IMR-90 (cell line): ENCODE measurements at regions not wholly inside any gene's neighbourhood (a gene's known extent, or its start where the extent isn't known, plus 50 kb on each side); places are given as distances from the start of the nearest gene placed in this dataset.

Experiments
- ATAC-seq: fragments of 200-7000 bp; cut with Tn5 transposase; 2 replicates; pipeline ENCODE4 v1.9.1; 2020; ENCODE audit warnings: low read depth, mild to moderate bottlenecking, moderate library complexity
- BruUV-seq: library from RNA; stranded (reverse); fragments of 400-500 nt; replicated peaks from 2 replicates; lab custom pipeline; 2021; lab: Mats Ljungman, UMichigan
- CTCF ChIA-PET: fragments of 300-600 bp; formaldehyde crosslinking; extraction: SDS; loops from one replicate; lab custom pipeline; 2021; ENCODE audit warnings: antibody characterized with exemption; lab: Yijun Ruan, JAX
- POLR2A ChIA-PET: fragments of 300-600 bp; sonication (Branson Sonifier 250); formaldehyde crosslinking; loops from one replicate; lab custom pipeline; 2022; ENCODE audit warnings: antibody characterized with exemption; ENCODE audit not compliant: unreplicated experiment; lab: Charles Lee
- DNase-seq: peaks from one replicate; pipeline ENCODE4 v3.0.0; 2013
- H2AFZ ChIP-seq: replicated peaks from 2 replicates; pipeline ENCODE3; 2013; ENCODE audit warnings: low read length, mild to moderate bottlenecking; ENCODE audit not compliant: poor library complexity
- H2AK5ac ChIP-seq: 2 replicates; pipeline ENCODE4 v1.6.1; 2013; ENCODE audit warnings: low read depth, low read length, inconsistent platforms
- H2AK9ac ChIP-seq: replicated peaks from 2 replicates; pipeline ENCODE3; 2013; ENCODE audit warnings: mild to moderate bottlenecking, low read depth, low read length, moderate library complexity; ENCODE audit not compliant: poor library complexity
- H2BK120ac ChIP-seq: 2 replicates; pipeline ENCODE4 v1.6.1; 2013; ENCODE audit warnings: low read depth, low read length, inconsistent platforms
- H2BK15ac ChIP-seq: 3 replicates; pipeline ENCODE4 v1.6.1; 2013; ENCODE audit warnings: low read depth, low read length, inconsistent platforms
- H2BK20ac ChIP-seq: 2 replicates; pipeline ENCODE4 v1.6.1; 2013; ENCODE audit warnings: low read depth, mild to moderate bottlenecking, inconsistent platforms, low read length, moderate library complexity
- H2BK5ac ChIP-seq: 2 replicates; pipeline ENCODE4 v1.6.1; 2013; ENCODE audit warnings: mild to moderate bottlenecking, low read depth, low read length, inconsistent platforms; ENCODE audit not compliant: poor library complexity, severe bottlenecking
- H3K14ac ChIP-seq: replicated peaks from 2 replicates; pipeline ENCODE4 v1.6.1; 2013; ENCODE audit warnings: low read depth, low read length, inconsistent platforms
- H3K18ac ChIP-seq: 2 replicates; pipeline ENCODE4 v1.6.1; 2013; ENCODE audit warnings: low read depth, low read length, control low read depth
- H3K23ac ChIP-seq: 2 replicates; pipeline ENCODE4 v1.6.1; 2013; ENCODE audit warnings: low read depth, low read length, inconsistent platforms
- H3K27ac ChIP-seq: 2 replicates; pipeline ENCODE4 v1.5.1; 2013; ENCODE audit warnings: mild to moderate bottlenecking, control low read depth, low read length; ENCODE audit not compliant: insufficient read depth
- H3K27me3 ChIP-seq: 2 replicates; pipeline ENCODE4 v1.6.1; 2013; ENCODE audit warnings: low read length; ENCODE audit not compliant: control insufficient read depth, insufficient read depth
- H3K36me3 ChIP-seq: 2 replicates; pipeline ENCODE4 v1.6.1; 2013; ENCODE audit warnings: low read length, mixed read lengths; ENCODE audit not compliant: control insufficient read depth, insufficient read depth
- H3K4ac ChIP-seq: 2 replicates; pipeline ENCODE4 v1.6.1; 2013; ENCODE audit warnings: low read depth, low read length, inconsistent platforms
- H3K4me1 ChIP-seq: 2 replicates; pipeline ENCODE4 v1.6.1; 2013; ENCODE audit warnings: low read length, mixed read lengths; ENCODE audit not compliant: control insufficient read depth, insufficient read depth
- H3K4me2 ChIP-seq: 2 replicates; pipeline ENCODE4 v1.6.1; 2013; ENCODE audit warnings: low read depth, mild to moderate bottlenecking, control low read depth, low read length, moderate library complexity
- H3K4me3 ChIP-seq: 2 replicates; pipeline ENCODE4 v1.5.1; 2013; ENCODE audit warnings: low read depth, mild to moderate bottlenecking, control low read depth, low read length, moderate library complexity; ENCODE audit not compliant: insufficient read depth
- H3K56ac ChIP-seq: 2 replicates; pipeline ENCODE4 v1.6.1; 2013; ENCODE audit warnings: low read length, inconsistent platforms; ENCODE audit not compliant: insufficient read depth; ENCODE audit errors: extremely low read depth
- H3K79me1 ChIP-seq, 2 experiments: 2 replicates each; pipeline ENCODE4 v1.6.1; 2013; ENCODE audit warnings: low read length in 2 of 2, inconsistent platforms in 1 of 2, low read depth in 1 of 2
- H3K9ac ChIP-seq: 2 replicates; pipeline ENCODE4 v1.6.1; 2013; ENCODE audit warnings: low read depth, low read length, control low read depth
- H3K9me1 ChIP-seq: 2 replicates; pipeline ENCODE4 v1.6.1; 2013; ENCODE audit warnings: low read length, inconsistent platforms; ENCODE audit not compliant: insufficient read depth
- H3K9me3 ChIP-seq: 2 replicates; pipeline ENCODE4 v1.6.1; 2013; ENCODE audit warnings: low read length; ENCODE audit not compliant: control insufficient read depth, insufficient read depth
- H4K20me1 ChIP-seq: 2 replicates; pipeline ENCODE4 v1.6.1; 2013; ENCODE audit warnings: low read length, inconsistent platforms; ENCODE audit not compliant: insufficient read depth
- H4K5ac ChIP-seq: 2 replicates; pipeline ENCODE4 v1.6.1; 2013; ENCODE audit warnings: mild to moderate bottlenecking, low read depth, low read length, control low read depth
- H4K8ac ChIP-seq, 2 experiments: 2 replicates each; pipeline ENCODE4 v1.6.1; 2013; ENCODE audit warnings: low read depth in 2 of 2, low read length in 2 of 2, control low read depth in 1 of 2, inconsistent platforms in 1 of 2
- H4K91ac ChIP-seq: 2 replicates; pipeline ENCODE4 v1.6.1; 2013; ENCODE audit warnings: low read depth, low read length, inconsistent platforms; ENCODE audit not compliant: insufficient read depth
- BHLHE40 ChIP-seq: fragments of 150-350 bp; IDR thresholded peaks from 2 replicates; pipeline ENCODE4 v1.6.1; 2016; ENCODE audit warnings: mild to moderate bottlenecking, low read depth, low read length
- CEBPB ChIP-seq: IDR thresholded peaks from 2 replicates; pipeline ENCODE4 v1.6.1; 2012; ENCODE audit warnings: low read depth, low read length, improper control_type of control experiment
- CHD1 ChIP-seq: IDR thresholded peaks from 2 replicates; pipeline ENCODE4 v1.6.1; 2012; ENCODE audit warnings: low read depth, low read length, improper control_type of control experiment
- FOS ChIP-seq: fragments of 150-350 bp; IDR thresholded peaks from 2 replicates; pipeline ENCODE4 v1.6.1; 2016; ENCODE audit warnings: low read depth, low read length
- MAFK ChIP-seq: IDR thresholded peaks from 2 replicates; pipeline ENCODE4 v1.6.1; 2012; ENCODE audit warnings: low read depth, low read length, improper control_type of control experiment
- MAZ ChIP-seq: IDR thresholded peaks from 2 replicates; pipeline ENCODE4 v1.6.1; 2012; ENCODE audit warnings: low read depth, mild to moderate bottlenecking, low read length, improper control_type of control experiment, moderate library complexity, borderline replicate concordance
- MXI1 ChIP-seq: IDR thresholded peaks from 2 replicates; pipeline ENCODE4 v1.6.1; 2012; ENCODE audit warnings: low read depth, mild to moderate bottlenecking, low read length, moderate library complexity, borderline replicate concordance
- NFE2L2 ChIP-seq: fragments of 150-350 bp; IDR thresholded peaks from 2 replicates; pipeline ENCODE4 v1.6.1; 2016; ENCODE audit warnings: low read depth, mild to moderate bottlenecking, low read length
- POLR2A ChIP-seq: IDR thresholded peaks from 2 replicates; pipeline ENCODE4 v1.6.1; 2012; ENCODE audit warnings: mild to moderate bottlenecking, low read depth, low read length
- RAD21 ChIP-seq: IDR thresholded peaks from 2 replicates; pipeline ENCODE4 v1.6.1; 2012; ENCODE audit warnings: low read length, improper control_type of control experiment
- RCOR1 ChIP-seq: IDR thresholded peaks from 2 replicates; pipeline ENCODE4 v1.6.1; 2012; ENCODE audit warnings: mild to moderate bottlenecking, low read length, improper control_type of control experiment; ENCODE audit not compliant: insufficient replicate concordance
- RFX5 ChIP-seq: IDR thresholded peaks from 2 replicates; pipeline ENCODE4 v1.8.0; 2012; ENCODE audit warnings: low read depth, mild to moderate bottlenecking, low read length, moderate library complexity
- SMC3 ChIP-seq: fragments of 150-350 bp; IDR thresholded peaks from 2 replicates; pipeline ENCODE4 v1.6.1; 2016; ENCODE audit warnings: low read depth, mild to moderate bottlenecking, antibody characterized with exemption, low read length, moderate library complexity
- WGBS, 2 experiments: methylation state at CpG; one replicate each; pipeline versions ENCODE4 v1.1.5 to v1.1.7; 2013; ENCODE audit warnings: missing lambda C conversion rate in 2 of 2; ENCODE audit not compliant: insufficient read length in 1 of 2; ENCODE audit errors: extremely low coverage in 2 of 2; 5-methylcytosine and 5-hydroxymethylcytosine counted together
- dilution Hi-C: fragments of 300-500 bp; cut with HindIII; formaldehyde crosslinking; loops from one replicate; pipeline ENCODE4 v1.14.3; 2018; ENCODE audit warnings: low sequenced_read_pairs; ENCODE audit not compliant: unreplicated experiment
- in situ Hi-C: fragments of 300-500 bp; cut with MboI; formaldehyde crosslinking; loops from 3 replicates; pipeline ENCODE4 v1.14.3; 2019; ENCODE audit warnings: low sequenced_read_pairs, inconsistent platforms, mixed read lengths
- intact Hi-C: fragments of 100-400 bp; cut with micrococcal nuclease; formaldehyde crosslinking; loops from 2 replicates; pipeline ENCODE4 v1.10.0; 2022
- TF ChIP-seq, protein P1 (sequence below): fragments of 150-350 bp; IDR thresholded peaks from 2 replicates; pipeline ENCODE4 v1.6.1; 2016; ENCODE audit warnings: low read depth, mild to moderate bottlenecking, low read length, moderate library complexity, borderline replicate concordance
- TF ChIP-seq, protein P2 (sequence below): fragments of 150-350 bp; IDR thresholded peaks from 2 replicates; pipeline ENCODE4 v1.6.1; 2017; ENCODE audit warnings: mild to moderate bottlenecking, antibody characterized with exemption, low read length, low read depth
- TF ChIP-seq, protein P3 (sequence below): conservative IDR thresholded peaks from 2 replicates; pipeline ENCODE4 v1.5.1; 2012; ENCODE audit warnings: mild to moderate bottlenecking, low read depth, low read length, improper control_type of control experiment

DNA sequence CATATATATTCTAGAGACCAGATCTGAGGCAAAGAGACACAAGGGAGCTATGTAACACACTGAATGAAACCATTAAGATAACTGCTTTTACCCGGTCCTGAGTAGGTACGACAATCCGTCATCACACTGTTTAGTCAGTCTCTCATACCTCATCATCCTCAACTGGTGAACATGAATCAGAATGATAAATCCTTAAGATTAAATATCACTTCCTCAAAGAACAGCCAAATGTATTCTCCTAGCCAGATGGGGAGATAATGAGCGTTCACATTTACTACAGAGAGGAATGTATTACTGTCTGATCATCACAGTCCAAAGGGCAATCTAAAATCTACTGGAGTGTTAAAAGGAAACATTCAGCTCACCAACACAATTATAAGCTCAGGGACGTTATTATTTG lies 319.4 kb upstream of the STAC start:
- Histone ChIP-seq H2AK9ac (no peak overlapping the region), H3K4me3 (no peak overlapping the region), H3K4me1 (no peaks in the 10 kb centered on the region), H4K8ac (no peak overlapping the region), H3K36me3 (no peaks in the 10 kb centered on the region), H4K91ac (no peak overlapping the region), H3K9ac (no peak overlapping the region), H2BK20ac (no peak overlapping the region), H3K4ac (no peak overlapping the region), H4K5ac (no peak overlapping the region), H3K56ac (no peak overlapping the region), H3K18ac (no peak overlapping the region), H2BK15ac (no peak overlapping the region), H2AK5ac (no peak overlapping the region), H3K14ac (no peak overlapping the region), H3K4me2 (no peak overlapping the region), H3K9me1 (no peaks in the 10 kb centered on the region), H4K20me1 (no peaks in the 10 kb centered on the region), H3K79me1 (no peaks in the 10 kb centered on the region), H2AFZ (no peak overlapping the region), H2BK5ac (no peak overlapping the region), H3K9me3 (peaks cover 2% of the 10 kb centered on the region; the same call in 1 of the 2 replicates), H2BK120ac (no peak overlapping the region), H3K23ac (no peak overlapping the region), H3K27me3 (no peaks in the 10 kb centered on the region), H3K27ac (no peak overlapping the region)
- POLR2A ChIA-PET: no interaction called here
- TF ChIP-seq CHD1 (no peak), RFX5 (no peak), FOS (no peak), MXI1 (no peak), BHLHE40 (no peak), NFE2L2 (no peak), SMC3 (no peak), POLR2A (no peak), MAFK (no peak), RAD21 (no peak), CEBPB (no peak), MAZ (no peak), RCOR1 (no peak)
- TF ChIP-seq, protein P1, sequence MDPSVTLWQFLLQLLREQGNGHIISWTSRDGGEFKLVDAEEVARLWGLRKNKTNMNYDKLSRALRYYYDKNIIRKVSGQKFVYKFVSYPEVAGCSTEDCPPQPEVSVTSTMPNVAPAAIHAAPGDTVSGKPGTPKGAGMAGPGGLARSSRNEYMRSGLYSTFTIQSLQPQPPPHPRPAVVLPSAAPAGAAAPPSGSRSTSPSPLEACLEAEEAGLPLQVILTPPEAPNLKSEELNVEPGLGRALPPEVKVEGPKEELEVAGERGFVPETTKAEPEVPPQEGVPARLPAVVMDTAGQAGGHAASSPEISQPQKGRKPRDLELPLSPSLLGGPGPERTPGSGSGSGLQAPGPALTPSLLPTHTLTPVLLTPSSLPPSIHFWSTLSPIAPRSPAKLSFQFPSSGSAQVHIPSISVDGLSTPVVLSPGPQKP: no peak
- TF ChIP-seq, protein P2, sequence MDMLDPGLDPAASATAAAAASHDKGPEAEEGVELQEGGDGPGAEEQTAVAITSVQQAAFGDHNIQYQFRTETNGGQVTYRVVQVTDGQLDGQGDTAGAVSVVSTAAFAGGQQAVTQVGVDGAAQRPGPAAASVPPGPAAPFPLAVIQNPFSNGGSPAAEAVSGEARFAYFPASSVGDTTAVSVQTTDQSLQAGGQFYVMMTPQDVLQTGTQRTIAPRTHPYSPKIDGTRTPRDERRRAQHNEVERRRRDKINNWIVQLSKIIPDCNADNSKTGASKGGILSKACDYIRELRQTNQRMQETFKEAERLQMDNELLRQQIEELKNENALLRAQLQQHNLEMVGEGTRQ: no peak
- TF ChIP-seq, protein P3, sequence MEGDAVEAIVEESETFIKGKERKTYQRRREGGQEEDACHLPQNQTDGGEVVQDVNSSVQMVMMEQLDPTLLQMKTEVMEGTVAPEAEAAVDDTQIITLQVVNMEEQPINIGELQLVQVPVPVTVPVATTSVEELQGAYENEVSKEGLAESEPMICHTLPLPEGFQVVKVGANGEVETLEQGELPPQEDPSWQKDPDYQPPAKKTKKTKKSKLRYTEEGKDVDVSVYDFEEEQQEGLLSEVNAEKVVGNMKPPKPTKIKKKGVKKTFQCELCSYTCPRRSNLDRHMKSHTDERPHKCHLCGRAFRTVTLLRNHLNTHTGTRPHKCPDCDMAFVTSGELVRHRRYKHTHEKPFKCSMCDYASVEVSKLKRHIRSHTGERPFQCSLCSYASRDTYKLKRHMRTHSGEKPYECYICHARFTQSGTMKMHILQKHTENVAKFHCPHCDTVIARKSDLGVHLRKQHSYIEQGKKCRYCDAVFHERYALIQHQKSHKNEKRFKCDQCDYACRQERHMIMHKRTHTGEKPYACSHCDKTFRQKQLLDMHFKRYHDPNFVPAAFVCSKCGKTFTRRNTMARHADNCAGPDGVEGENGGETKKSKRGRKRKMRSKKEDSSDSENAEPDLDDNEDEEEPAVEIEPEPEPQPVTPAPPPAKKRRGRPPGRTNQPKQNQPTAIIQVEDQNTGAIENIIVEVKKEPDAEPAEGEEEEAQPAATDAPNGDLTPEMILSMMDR: no peak
- dilution Hi-C loops: no loop called here
- no peak for DNase-seq
- intact Hi-C loops: no loop called here
- no TSS peak for BruUV-seq
- ATAC-seq: no peak
- in situ Hi-C loops: no loop called here
- CTCF ChIA-PET: no interaction called here
- no CpG with 5 or more reads among the region's 5 CpGs for WGBS, 2 experiments
